ENCODE measurements at regions not wholly inside any gene's neighbourhood (a gene's known extent, or its start where the extent isn't known, plus 50 kb on each side); places are given as distances from the start of the nearest gene placed in this dataset.

GRCh38 chr19:29399804-29400203, 126.0 kb upstream of the VSTM2B start:
- peaks cover 34% of the 10 kb centered on the region for H3K4me1 Mint-ChIP-seq
- no peak overlapping the region for H3K4me3 Mint-ChIP-seq
- TF ChIP-seq TCF7 (CRISPR knock-in tag; IDR thresholded peaks at IDR 0.05; ENCODE audit: low read depth), result no peak
- TF ChIP-seq, protein P1, sequence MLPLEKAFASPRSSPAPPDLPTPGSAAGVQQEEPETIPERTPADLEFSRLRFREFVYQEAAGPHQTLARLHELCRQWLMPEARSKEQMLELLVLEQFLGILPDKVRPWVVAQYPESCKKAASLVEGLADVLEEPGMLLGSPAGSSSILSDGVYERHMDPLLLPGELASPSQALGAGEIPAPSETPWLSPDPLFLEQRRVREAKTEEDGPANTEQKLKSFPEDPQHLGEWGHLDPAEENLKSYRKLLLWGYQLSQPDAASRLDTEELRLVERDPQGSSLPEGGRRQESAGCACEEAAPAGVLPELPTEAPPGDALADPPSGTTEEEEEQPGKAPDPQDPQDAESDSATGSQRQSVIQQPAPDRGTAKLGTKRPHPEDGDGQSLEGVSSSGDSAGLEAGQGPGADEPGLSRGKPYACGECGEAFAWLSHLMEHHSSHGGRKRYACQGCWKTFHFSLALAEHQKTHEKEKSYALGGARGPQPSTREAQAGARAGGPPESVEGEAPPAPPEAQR (CRISPR knock-in tag; IDR thresholded peaks at IDR 0.05), result no peak
- no peak for TF ChIP-seq AFF4 (CRISPR knock-in tag; IDR thresholded peaks at IDR 0.05; ENCODE audit: borderline replicate concordance)
- no peak for TF ChIP-seq TEAD1 (CRISPR knock-in tag; IDR thresholded peaks at IDR 0.05)
- no peak for TF ChIP-seq ZNF121 (CRISPR knock-in tag; IDR thresholded peaks at IDR 0.05)
- no peak for TF ChIP-seq TP53 (CRISPR knock-in tag; IDR thresholded peaks at IDR 0.05)
- POLR2A ChIA-PET, result no interaction called here
- no peak overlapping the region for H3K27ac Mint-ChIP-seq
- no peaks in the 10 kb centered on the region for H3K9me3 Mint-ChIP-seq
- DNase-seq (ENCODE audit: low spot score), result no peak
- no peak for ATAC-seq
- no peaks in the 10 kb centered on the region for H3K36me3 Mint-ChIP-seq
- peaks cover 15% of the 10 kb centered on the region for H3K27me3 Mint-ChIP-seq (ENCODE audit: low read depth)
- CTCF ChIA-PET, result interaction anchor here (0.9 kb wide), 1 partner anchor 109 kb away, joined by 3 read pairs; no protein-coding TSS in a partner anchor

GRCh38 chr19:29400917-29401711, 124.7 kb upstream of the VSTM2B start:
- no peak for TF ChIP-seq ATF1 (CRISPR knock-in tag; IDR thresholded peaks at IDR 0.05)
- TF ChIP-seq, protein P2, sequence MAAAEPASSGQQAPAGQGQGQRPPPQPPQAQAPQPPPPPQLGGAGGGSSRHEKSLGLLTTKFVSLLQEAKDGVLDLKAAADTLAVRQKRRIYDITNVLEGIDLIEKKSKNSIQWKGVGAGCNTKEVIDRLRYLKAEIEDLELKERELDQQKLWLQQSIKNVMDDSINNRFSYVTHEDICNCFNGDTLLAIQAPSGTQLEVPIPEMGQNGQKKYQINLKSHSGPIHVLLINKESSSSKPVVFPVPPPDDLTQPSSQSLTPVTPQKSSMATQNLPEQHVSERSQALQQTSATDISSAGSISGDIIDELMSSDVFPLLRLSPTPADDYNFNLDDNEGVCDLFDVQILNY (CRISPR knock-in tag; IDR thresholded peaks at IDR 0.05), result no peak
- TF ChIP-seq FOXK1 (CRISPR knock-in tag; IDR thresholded peaks at IDR 0.05), result no peak
- no peak for TF ChIP-seq NFE2L1 (CRISPR knock-in tag; IDR thresholded peaks at IDR 0.05)
- TF ChIP-seq CDX4 (CRISPR knock-in tag; IDR thresholded peaks at IDR 0.05; ENCODE audit: borderline replicate concordance), result no peak
- TF ChIP-seq NFATC4 (CRISPR knock-in tag; IDR thresholded peaks at IDR 0.05), result no peak
- no peak for TF ChIP-seq ZBTB21 (CRISPR knock-in tag; IDR thresholded peaks at IDR 0.05; ENCODE audit: borderline replicate concordance)
- TF ChIP-seq KAT7 (CRISPR knock-in tag; IDR thresholded peaks at IDR 0.05; ENCODE audit: borderline replicate concordance), result no peak
- TF ChIP-seq FOXP4 (CRISPR knock-in tag; IDR thresholded peaks at IDR 0.05), result no peak
- no peak for TF ChIP-seq GRHL2 (CRISPR knock-in tag; IDR thresholded peaks at IDR 0.05; ENCODE audit: insufficient replicate concordance, severe bottlenecking)
- TF ChIP-seq, protein P3, sequence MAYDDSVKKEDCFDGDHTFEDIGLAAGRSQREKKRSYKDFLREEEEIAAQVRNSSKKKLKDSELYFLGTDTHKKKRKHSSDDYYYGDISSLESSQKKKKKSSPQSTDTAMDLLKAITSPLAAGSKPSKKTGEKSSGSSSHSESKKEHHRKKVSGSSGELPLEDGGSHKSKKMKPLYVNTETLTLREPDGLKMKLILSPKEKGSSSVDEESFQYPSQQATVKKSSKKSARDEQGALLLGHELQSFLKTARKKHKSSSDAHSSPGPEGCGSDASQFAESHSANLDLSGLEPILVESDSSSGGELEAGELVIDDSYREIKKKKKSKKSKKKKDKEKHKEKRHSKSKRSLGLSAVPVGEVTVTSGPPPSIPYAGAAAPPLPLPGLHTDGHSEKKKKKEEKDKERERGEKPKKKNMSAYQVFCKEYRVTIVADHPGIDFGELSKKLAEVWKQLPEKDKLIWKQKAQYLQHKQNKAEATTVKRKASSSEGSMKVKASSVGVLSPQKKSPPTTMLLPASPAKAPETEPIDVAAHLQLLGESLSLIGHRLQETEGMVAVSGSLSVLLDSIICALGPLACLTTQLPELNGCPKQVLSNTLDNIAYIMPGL (CRISPR knock-in tag; IDR thresholded peaks at IDR 0.05), result no peak
- TF ChIP-seq OVOL2 (CRISPR knock-in tag; IDR thresholded peaks at IDR 0.05; ENCODE audit: borderline replicate concordance), result no peak
- no peak for TF ChIP-seq JUN (CRISPR knock-in tag; IDR thresholded peaks at IDR 0.05)
- no peak for TF ChIP-seq MXD4 (CRISPR knock-in tag; IDR thresholded peaks at IDR 0.05; ENCODE audit: borderline replicate concordance)
- TF ChIP-seq RORB (CRISPR knock-in tag; IDR thresholded peaks at IDR 0.05), result no peak
- no peak for TF ChIP-seq SMAD4 (CRISPR knock-in tag; IDR thresholded peaks at IDR 0.05)
- no peak for TF ChIP-seq SOX15 (CRISPR knock-in tag; IDR thresholded peaks at IDR 0.05)
- TF ChIP-seq PRRX2 (CRISPR knock-in tag; IDR thresholded peaks at IDR 0.05), result no peak
- TF ChIP-seq ZNF396 (CRISPR knock-in tag; IDR thresholded peaks at IDR 0.05; ENCODE audit: borderline replicate concordance), result no peak
- no peak for TF ChIP-seq CREM (CRISPR knock-in tag; IDR thresholded peaks at IDR 0.05)
- DNase-seq (ENCODE audit: low spot score), result no peak
- Mint-ChIP-seq H3K9me3 (no peaks in the 10 kb centered on the region), H3K27me3 (ENCODE audit: low read depth) (peaks cover 15% of the 10 kb centered on the region), H3K27ac (no peak overlapping the region), H3K36me3 (no peaks in the 10 kb centered on the region), H3K4me1 (peaks cover 43% of the 10 kb centered on the region), H3K4me3 (no peak overlapping the region)
- CTCF ChIA-PET, result interaction anchor here (1.3 kb wide), 1 partner anchor 14 kb away, joined by 4 read pairs; no protein-coding TSS in a partner anchor
- no peak for ATAC-seq
- POLR2A ChIA-PET, result no interaction called here

Data from WTC11 (cell line).